ENCODE measurements at regions not wholly inside any gene's neighbourhood (a gene's known extent, or its start where the extent isn't known, plus 50 kb on each side); places are given as distances from the start of the nearest gene placed in this dataset.

DNA sequence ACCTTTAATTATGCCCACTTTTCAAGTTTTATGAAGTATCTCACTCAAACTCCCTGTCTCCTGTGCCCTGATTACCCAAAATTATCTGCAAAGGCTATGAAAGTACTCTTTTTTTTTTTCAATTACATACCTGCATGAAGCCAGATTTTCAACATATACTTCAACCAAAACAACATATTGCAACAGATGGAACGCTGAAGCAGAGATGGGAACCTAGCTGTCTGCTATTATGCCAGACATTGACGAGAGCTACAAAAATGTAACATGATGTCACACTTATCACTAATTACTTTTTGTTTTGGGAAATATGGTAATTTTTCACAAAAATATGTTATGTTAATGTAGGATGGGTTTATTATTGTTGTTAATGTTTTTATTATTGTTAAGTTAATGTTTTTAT is 86.5 kb upstream of the SLC1A3 start (continued):
- TF ChIP-seq, protein P1, sequence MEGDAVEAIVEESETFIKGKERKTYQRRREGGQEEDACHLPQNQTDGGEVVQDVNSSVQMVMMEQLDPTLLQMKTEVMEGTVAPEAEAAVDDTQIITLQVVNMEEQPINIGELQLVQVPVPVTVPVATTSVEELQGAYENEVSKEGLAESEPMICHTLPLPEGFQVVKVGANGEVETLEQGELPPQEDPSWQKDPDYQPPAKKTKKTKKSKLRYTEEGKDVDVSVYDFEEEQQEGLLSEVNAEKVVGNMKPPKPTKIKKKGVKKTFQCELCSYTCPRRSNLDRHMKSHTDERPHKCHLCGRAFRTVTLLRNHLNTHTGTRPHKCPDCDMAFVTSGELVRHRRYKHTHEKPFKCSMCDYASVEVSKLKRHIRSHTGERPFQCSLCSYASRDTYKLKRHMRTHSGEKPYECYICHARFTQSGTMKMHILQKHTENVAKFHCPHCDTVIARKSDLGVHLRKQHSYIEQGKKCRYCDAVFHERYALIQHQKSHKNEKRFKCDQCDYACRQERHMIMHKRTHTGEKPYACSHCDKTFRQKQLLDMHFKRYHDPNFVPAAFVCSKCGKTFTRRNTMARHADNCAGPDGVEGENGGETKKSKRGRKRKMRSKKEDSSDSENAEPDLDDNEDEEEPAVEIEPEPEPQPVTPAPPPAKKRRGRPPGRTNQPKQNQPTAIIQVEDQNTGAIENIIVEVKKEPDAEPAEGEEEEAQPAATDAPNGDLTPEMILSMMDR (IDR thresholded peaks at IDR 0.05) = no peak

DNA sequence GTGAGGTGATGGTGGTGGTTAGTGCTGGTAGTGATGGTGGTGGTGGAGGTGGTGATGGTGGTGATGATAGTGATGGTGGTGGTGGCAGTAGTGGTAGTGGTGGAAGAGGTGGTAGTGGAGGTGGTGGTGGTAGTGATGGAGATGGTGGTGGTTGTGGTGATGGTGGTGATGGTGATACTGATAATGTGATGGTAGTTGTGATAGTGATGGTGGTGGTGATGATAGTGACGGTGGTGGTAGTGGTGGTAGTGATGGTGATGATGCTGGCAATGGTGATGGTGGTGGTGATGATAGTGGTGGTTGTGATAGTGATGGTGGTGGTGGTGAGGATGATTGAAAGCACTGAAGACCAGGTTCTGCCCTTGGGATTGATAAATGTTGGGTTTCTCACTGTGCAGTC is 85.2 kb upstream of the SLC1A3 start:
- H3K9me3 ChIP-seq = no peaks in the 10 kb centered on the region
- ATAC-seq = no peak
- DNase-seq (ENCODE audit: low read depth in 1 of 2, low spot score in 1 of 2) = no peak
- H3K4me2 ChIP-seq = no peak overlapping the region
- no peak overlapping the region for H3K27ac ChIP-seq
- POLR2A ChIA-PET = no interaction called here
- FAIRE-seq = no peak
- TF ChIP-seq MAZ (IDR thresholded peaks at IDR 0.05; ENCODE audit: borderline replicate concordance, low read depth, low read length) (no peak), EHMT2 (IDR thresholded peaks at IDR 0.05; ENCODE audit: low read depth) (no peak), CBX8 (IDR thresholded peaks at IDR 0.05) (no peak), FOSB (CRISPR knock-in tag; IDR thresholded peaks at IDR 0.05) (no peak), EP300 (IDR thresholded peaks at IDR 0.05) (no peak), HOXA7 (CRISPR knock-in tag; IDR thresholded peaks at IDR 0.05) (no peak), PHF8 (IDR thresholded peaks at IDR 0.05; ENCODE audit: borderline replicate concordance, low read depth) (no peak), TFCP2L1 (CRISPR knock-in tag; IDR thresholded peaks at IDR 0.05) (no peak), CHD2 (IDR thresholded peaks at IDR 0.05; ENCODE audit: low read length, partially characterized antibody) (no peak), SMC3 (IDR thresholded peaks at IDR 0.05) (no peak), JUNB (IDR thresholded peaks at IDR 0.05) (no peak)
- TF ChIP-seq, protein P2, sequence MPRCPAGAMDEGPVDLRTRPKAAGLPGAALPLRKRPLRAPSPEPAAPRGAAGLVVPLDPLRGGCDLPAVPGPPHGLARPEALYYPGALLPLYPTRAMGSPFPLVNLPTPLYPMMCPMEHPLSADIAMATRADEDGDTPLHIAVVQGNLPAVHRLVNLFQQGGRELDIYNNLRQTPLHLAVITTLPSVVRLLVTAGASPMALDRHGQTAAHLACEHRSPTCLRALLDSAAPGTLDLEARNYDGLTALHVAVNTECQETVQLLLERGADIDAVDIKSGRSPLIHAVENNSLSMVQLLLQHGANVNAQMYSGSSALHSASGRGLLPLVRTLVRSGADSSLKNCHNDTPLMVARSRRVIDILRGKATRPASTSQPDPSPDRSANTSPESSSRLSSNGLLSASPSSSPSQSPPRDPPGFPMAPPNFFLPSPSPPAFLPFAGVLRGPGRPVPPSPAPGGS (IDR thresholded peaks at IDR 0.05) = no peak
- TF ChIP-seq, protein P1 (IDR thresholded peaks at IDR 0.05) = no peak
- TF ChIP-seq, protein P3, sequence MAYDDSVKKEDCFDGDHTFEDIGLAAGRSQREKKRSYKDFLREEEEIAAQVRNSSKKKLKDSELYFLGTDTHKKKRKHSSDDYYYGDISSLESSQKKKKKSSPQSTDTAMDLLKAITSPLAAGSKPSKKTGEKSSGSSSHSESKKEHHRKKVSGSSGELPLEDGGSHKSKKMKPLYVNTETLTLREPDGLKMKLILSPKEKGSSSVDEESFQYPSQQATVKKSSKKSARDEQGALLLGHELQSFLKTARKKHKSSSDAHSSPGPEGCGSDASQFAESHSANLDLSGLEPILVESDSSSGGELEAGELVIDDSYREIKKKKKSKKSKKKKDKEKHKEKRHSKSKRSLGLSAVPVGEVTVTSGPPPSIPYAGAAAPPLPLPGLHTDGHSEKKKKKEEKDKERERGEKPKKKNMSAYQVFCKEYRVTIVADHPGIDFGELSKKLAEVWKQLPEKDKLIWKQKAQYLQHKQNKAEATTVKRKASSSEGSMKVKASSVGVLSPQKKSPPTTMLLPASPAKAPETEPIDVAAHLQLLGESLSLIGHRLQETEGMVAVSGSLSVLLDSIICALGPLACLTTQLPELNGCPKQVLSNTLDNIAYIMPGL (CRISPR knock-in tag; IDR thresholded peaks at IDR 0.05; ENCODE audit: borderline replicate concordance) = no peak
- WGBS (ENCODE audit: missing lambda C conversion rate) = 16% methylated on average over 1 of the region's 1 CpG
- no peaks in the 10 kb centered on the region for H3K4me1 ChIP-seq
- no peak overlapping the region for H3K4me3 ChIP-seq
- CTCF ChIA-PET = interaction anchor here (1.0 to 1.8 kb wide), 2 partner anchors 15 to 175 kb away, joined by 3 to 4 read pairs; no protein-coding TSS in a partner anchor

DNA sequence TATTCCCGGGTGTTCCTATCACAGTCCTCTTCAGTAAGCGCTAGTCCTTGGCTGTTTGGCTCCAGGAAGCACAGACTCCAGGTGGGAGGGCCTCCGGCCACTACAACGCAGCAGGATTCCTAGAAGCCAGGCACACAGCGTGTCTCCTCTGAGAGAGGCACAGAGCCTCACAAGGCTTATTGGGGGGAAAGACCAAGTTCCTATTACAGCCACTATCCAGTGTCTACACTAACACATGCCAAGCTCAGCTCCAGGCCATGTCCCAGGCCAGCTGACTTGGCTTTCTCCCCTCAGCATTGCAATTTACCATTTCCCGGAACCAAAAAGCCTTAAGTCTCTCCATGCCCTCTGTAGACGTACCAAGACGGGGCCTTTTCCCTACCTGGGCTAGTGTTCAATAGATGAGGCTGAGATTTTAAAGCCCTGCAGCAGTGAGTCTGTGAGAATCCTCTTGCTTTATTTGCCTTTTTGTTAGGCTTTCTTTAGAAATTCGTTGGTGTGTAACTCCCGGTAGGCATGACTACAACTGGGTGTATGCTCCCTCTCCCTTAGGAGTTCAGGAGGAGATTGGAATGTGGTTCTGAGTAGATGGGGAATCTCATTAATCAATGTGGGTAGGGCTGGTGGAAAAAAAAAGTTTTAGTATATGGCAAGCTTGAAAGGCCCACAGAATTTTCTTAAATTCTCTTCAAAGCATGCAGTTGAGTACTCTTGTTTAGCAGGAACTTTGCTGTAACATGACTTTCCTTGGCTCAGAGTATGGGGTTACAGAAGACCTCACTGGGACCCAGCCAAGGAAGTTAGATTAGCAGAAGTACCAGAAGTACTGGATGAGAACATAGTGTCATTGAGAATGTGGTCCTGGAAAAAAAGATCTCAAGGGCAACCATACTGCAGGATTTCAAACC is 84.3 kb upstream of the SLC1A3 start:
- DNase-seq (ENCODE audit: low read depth in 1 of 2, low spot score in 1 of 2) (no peak), ATAC-seq (no peak), FAIRE-seq (no peak)
- 20% methylated on average over 10 of the region's 10 CpGs for WGBS (ENCODE audit: missing lambda C conversion rate)
- Histone ChIP-seq H3K4me2 (no peak overlapping the region), H3K9me3 (no peaks in the 10 kb centered on the region), H3K4me3 (no peak overlapping the region), H3K4me1 (no peaks in the 10 kb centered on the region), H3K27ac (no peak overlapping the region)
- CTCF ChIA-PET = interaction anchor here (0.9 kb wide), 1 partner anchor 15 kb away, joined by 4 read pairs; no protein-coding TSS in a partner anchor
- POLR2A ChIA-PET = no interaction called here
- no peak for TF ChIP-seq SREBF2 (IDR thresholded peaks at IDR 0.05)
- no peak for TF ChIP-seq KDM5A (IDR thresholded peaks at IDR 0.05)
- no peak for TF ChIP-seq CEBPB (IDR thresholded peaks at IDR 0.05)
